Islet precursor cell (in vitro differentiated cells): ENCODE measurements at regions not wholly inside any gene's neighbourhood (a gene's known extent, or its start where the extent isn't known, plus 50 kb on each side); places are given as distances from the start of the nearest gene placed in this dataset.

ENCODE experiments used
- DNase-seq: peaks from one replicate; pipeline ENCODE4 v3.0.0-alpha.2; 2018

- no peak for DNase-seq
Measured at GRCh38 chr13:56789527-56789926, 351.2 kb upstream of the PRR20A start.

- DNase-seq, result no peak
Measured at GRCh38 chr13:56837161-56837560, 303.6 kb upstream of the PRR20A start.

- DNase-seq, result no peak
Measured at GRCh38 chr13:56850852-56851251, 289.9 kb upstream of the PRR20A start.

GRCh38 chr13:56861476-56861875 lies 279.2 kb upstream of the PRR20A start:
- DNase-seq, result no peak

- DNase-seq, result no peak
Measured at GRCh38 chr13:56864451-56864850, 276.3 kb upstream of the PRR20A start.

GRCh38 chr13:56865416-56865815 lies 275.3 kb upstream of the PRR20A start:
- no peak for DNase-seq

GRCh38 chr13:56869671-56870070 lies 271.0 kb upstream of the PRR20A start:
- DNase-seq, result no peak

DNA sequence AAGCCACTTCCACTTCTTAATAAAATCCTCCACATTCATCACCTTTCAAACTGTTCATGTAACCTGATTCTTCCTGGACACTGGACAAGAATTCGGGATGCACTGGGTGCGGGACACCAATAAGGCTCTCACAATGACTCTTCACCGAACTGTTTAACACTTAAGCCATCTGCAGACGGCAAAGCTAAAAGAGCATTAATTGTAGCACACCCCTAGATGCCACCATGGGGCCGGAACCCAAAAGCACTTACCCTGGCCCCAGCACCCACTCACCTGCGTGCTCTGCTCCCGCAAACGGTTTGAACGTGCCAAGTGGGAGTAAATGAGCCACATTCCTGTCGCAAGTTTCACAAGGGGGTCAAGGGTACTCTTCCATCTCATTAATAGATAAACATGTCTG lies 254.3 kb upstream of the PRR20A start:
- DNase-seq, result no peak

DNA sequence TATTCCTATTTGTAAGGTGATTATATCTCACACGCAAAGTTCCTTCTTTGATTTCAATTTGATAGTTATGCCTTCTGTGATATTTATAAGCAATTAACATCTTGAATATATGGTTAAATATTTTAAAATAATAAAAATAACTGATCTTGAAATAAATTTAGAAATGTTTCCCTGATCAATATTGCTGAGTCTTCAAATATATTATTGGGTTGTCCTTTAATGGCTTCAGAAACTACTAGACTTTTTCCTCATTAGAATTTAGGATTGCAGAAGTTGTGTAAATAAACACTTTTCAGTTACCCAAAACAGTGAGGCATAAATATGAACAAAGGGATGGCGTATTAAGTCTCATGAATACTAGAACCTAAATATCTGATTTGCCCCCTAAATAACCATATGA lies 252.3 kb upstream of the PRR20A start:
- no peak for DNase-seq

- no peak for DNase-seq
Measured at GRCh38 chr13:56893843-56894242, 246.9 kb upstream of the PRR20A start.

GRCh38 chr13:56900549-56901279 lies 240.0 kb upstream of the PRR20A start:
- DNase-seq, result no peak

GRCh38 chr13:56902276-56902675 lies 238.4 kb upstream of the PRR20A start:
- DNase-seq, result no peak

DNA sequence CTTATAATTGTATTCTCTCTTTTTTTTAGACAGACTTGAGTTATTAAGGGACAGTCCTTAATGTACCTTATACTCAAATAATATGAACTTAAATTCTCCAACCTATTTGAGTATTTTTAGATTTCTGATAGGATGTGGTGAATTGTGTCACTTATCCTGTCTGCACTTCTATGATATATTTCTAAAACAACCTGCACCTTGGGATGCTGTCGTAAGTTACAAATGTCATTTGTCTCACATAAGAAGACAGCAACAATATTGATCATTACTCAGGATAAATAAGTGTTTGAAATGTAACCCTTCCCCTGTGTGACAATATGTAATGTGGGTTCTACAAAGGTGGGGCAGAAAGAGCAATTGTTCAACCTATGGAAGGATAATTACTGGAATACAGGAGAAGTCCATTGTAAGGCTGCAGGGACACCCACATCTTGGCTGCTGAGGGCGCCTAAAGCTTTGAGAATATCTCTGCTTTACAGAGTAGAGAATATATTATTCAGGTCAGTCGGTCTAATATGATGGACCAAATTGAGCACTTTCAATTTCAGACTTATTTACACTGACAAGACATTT lies 236.9 kb upstream of the PRR20A start:
- DNase-seq, result no peak

- DNase-seq, result no peak
Measured at GRCh38 chr13:56906909-56907308, 233.8 kb upstream of the PRR20A start.

- no peak for DNase-seq
Measured at GRCh38 chr13:56907766-56908165, 233.0 kb upstream of the PRR20A start.

DNA sequence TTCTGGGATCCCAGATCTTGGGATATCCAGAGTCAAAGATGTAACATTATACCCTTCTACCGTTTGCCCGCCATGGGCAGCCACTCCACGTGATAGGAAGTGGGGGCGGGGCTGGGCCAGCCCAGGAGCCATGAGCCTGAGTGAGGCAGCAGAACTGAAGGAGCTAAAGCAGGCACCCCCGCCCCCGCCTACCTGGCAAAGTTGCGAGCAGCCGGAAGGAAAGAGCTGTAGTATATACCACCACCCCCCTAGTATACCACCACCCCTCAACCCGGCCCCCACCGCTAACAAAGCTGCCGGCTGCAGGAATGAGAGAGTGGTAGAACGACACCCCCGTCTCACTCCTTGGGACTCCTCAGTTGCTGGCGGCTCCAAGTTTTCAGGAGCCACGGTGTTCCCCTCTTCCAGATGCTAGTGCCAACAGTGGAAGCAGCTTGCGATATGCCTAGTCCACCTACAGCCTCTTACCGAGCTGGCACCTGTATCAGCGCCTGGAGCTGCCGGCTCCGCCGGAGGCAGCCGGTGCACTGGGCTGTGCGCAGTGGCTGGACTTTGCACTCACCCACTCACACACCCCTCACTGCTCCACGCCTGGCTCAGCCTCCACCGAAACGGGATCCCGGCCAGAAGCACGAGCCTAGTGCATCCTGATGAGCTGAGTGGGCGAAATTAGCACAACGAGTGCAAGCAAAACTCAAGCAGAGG lies 230.7 kb upstream of the PRR20A start:
- DNase-seq, result no peak

- DNase-seq, result no peak
Measured at GRCh38 chr13:56917966-56918365, 222.8 kb upstream of the PRR20A start.

GRCh38 chr13:56923626-56924140 lies 217.0 kb upstream of the PRR20A start:
- DNase-seq, result no peak

DNA sequence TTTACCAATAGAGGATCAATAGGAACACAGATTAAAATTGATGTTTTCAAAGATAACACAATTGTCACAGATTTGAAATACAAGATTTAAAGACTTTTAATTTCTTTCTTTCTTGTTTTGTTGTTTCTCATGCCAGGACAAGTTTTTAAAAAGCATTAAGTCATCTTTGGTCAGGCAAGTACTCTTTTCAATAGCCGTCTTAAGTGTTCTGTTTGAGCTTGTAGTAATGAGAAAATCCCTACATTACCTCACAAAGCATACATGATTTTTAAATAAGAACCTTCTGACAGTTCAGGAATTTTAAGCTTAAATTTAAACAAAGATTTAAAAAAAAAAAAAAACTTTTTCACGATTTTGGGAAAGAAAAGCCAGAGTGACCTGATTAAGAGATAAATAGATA lies 216.3 kb upstream of the PRR20A start:
- no peak for DNase-seq

DNA sequence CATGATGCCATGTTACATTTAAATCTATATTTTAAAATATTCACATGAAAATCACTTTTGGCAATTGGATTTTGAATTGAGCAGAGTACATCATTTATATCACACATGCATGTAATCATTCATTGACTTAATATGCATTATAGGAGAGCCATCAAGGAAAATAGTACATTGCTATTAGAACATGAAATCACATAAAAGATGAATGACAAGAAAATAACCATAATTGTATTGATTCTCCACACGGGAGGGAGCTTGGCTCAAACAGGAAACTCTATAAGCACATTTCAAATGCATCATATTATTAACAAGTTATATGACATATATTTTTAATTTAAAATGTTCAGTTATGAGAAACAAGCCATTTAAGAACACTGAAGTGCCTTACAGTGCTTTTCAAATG lies 208.6 kb upstream of the PRR20A start:
- DNase-seq, result no peak

- no peak for DNase-seq
Measured at GRCh38 chr13:56953965-56954364, 186.8 kb upstream of the PRR20A start.

- DNase-seq, result no peak
Measured at GRCh38 chr13:56975647-56976046, 165.1 kb upstream of the PRR20A start.

DNA sequence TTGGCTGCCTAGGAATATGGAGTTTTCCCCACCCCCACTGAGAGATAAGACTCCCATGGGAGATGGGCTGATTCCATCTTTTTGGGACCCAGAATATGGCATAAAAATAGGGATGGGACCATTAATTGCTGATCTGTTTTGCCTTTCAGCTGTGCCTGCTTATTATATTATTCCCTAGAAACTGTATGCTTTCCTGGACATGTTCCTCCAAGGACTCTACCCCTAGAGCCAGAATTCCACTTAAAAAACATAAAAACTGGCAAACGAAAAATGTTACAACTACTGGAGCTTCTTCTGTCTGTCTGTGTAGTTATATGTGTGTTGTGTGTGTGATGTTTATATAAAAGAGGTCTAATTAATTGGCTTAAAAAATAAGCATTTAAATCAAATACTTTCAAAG lies 159.9 kb upstream of the PRR20A start:
- DNase-seq, result no peak

- DNase-seq, result no peak
Measured at GRCh38 chr13:56986121-56986520, 154.6 kb upstream of the PRR20A start.
